ENCODE measurements at regions not wholly inside any gene's neighbourhood (a gene's known extent, or its start where the extent isn't known, plus 50 kb on each side); places are given as distances from the start of the nearest gene placed in this dataset.

DNA sequence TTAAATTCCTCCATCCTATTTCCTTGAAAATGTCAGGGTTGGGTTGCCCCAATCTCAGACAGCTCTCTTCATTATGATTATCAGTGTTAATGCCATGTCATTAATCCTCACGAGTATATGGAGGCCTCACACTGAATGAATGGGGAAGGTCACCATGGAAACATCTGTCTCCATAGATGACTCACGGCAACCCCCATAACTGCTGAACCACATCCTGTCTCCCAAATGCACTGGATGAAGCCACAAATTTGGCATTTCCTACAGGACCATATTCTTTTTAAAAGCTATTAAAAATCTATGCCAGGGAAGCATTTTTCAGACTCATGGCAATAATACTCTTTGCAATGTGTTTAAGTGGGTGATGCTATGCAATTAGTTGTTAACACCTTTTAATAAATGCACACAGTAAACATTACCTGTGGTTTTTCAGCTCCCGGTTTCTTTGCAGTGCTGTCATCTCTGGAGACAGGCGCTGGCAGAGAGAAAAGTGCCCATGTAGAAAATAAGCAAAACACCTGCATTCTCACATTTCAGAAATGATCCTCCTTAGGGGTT, 80.1 kb upstream of the PTPRK start:
- Histone ChIP-seq H3K4me3 (ENCODE audit: severe bottlenecking) (no peak overlapping the region), H3K9me3 (ENCODE audit: severe bottlenecking) (no peaks in the 10 kb centered on the region), H3K4me1 (ENCODE audit: insufficient read depth, poor library complexity, severe bottlenecking) (peaks cover 62% of the 10 kb centered on the region), H3K27ac (ENCODE audit: poor library complexity, severe bottlenecking) (peak overlapping the region; percentile 97), H3K27me3 (ENCODE audit: insufficient read depth, poor library complexity, severe bottlenecking) (no peaks in the 10 kb centered on the region), H3K36me3 (ENCODE audit: low read depth) (no peaks in the 10 kb centered on the region)
- peak; percentile 72 for DNase-seq (ENCODE audit: low spot score)
- peak; percentile 67 for ATAC-seq (ENCODE audit: low read depth)
- TF ChIP-seq, protein P1, sequence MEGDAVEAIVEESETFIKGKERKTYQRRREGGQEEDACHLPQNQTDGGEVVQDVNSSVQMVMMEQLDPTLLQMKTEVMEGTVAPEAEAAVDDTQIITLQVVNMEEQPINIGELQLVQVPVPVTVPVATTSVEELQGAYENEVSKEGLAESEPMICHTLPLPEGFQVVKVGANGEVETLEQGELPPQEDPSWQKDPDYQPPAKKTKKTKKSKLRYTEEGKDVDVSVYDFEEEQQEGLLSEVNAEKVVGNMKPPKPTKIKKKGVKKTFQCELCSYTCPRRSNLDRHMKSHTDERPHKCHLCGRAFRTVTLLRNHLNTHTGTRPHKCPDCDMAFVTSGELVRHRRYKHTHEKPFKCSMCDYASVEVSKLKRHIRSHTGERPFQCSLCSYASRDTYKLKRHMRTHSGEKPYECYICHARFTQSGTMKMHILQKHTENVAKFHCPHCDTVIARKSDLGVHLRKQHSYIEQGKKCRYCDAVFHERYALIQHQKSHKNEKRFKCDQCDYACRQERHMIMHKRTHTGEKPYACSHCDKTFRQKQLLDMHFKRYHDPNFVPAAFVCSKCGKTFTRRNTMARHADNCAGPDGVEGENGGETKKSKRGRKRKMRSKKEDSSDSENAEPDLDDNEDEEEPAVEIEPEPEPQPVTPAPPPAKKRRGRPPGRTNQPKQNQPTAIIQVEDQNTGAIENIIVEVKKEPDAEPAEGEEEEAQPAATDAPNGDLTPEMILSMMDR (IDR thresholded peaks at IDR 0.05; ENCODE audit: poor library complexity, severe bottlenecking) = no peak

DNA sequence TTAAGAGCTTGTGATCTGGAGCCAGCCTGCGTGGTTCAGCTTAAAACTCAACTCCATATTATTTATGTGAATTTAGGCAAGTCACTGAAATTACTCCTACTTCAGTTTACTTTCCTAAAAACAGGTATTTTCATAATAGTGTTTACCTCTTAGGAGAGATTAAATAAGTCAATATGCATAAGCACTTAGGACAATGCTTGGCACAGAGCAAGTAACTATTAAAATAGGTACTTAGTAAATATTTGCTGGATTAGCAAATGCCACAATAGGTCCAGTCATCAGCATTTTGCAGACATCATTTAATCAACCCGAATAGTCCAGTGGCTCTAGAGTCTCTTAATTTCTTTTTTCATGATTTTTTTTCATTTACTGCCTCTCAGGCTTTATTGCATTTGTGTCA, 78.6 kb upstream of the PTPRK start:
- ATAC-seq (ENCODE audit: low read depth) = peak; percentile 2; the same call in 1 of the 3 replicates
- Histone ChIP-seq H3K27me3 (ENCODE audit: insufficient read depth, poor library complexity, severe bottlenecking) (no peaks in the 10 kb centered on the region), H3K4me3 (ENCODE audit: severe bottlenecking) (no peak overlapping the region), H3K9me3 (ENCODE audit: severe bottlenecking) (no peaks in the 10 kb centered on the region), H3K36me3 (ENCODE audit: low read depth) (no peaks in the 10 kb centered on the region), H3K4me1 (ENCODE audit: insufficient read depth, poor library complexity, severe bottlenecking) (peaks cover 56% of the 10 kb centered on the region), H3K27ac (ENCODE audit: poor library complexity, severe bottlenecking) (peak overlapping the region; percentile 97)
- no peak for DNase-seq (ENCODE audit: low spot score)
- TF ChIP-seq, protein P1 (IDR thresholded peaks at IDR 0.05; ENCODE audit: poor library complexity, severe bottlenecking) = no peak

DNA sequence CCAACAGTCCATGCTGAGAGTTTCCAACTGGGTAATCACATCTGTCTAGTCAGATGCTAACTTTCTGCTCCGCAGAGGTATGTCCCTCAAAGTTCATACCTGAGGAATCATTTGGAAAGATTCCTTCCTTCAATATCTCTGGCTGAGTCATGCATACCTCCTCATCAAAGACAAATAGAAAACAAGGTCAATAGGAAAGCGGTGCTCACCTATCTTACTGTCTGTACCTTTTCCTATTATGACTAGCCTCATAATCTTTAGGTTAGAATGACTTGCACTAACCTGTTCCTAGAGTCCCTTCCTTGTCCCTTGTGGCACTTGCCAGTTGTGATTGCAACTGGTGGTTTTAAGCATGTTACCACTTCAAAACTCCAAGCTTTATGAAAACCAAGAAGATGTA, 78.2 kb upstream of the PTPRK start:
- TF ChIP-seq, protein P1 (IDR thresholded peaks at IDR 0.05; ENCODE audit: poor library complexity, severe bottlenecking) = no peak
- peak; percentile 89 for ATAC-seq (ENCODE audit: low read depth)

DNA sequence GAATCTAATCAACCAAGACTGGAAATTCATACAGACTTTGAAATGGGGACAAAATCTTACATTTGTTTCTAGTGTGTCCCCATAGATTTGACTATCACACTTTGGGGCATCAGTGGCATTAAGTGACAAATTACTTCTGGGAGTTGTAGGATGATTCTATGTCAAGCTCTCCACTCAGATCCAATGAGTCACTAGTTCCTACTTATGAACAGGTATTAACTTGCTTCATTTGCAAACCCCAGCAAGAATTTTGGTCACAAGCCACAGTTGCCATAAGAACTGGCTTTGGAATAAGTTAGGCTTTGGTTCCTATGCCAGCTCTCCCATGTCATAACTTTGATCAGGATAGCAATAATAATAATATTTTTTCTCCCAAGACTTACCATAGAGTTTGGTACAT, 77.6 kb upstream of the PTPRK start:
- Histone ChIP-seq H3K4me3 (ENCODE audit: severe bottlenecking) (no peak overlapping the region), H3K4me1 (ENCODE audit: insufficient read depth, poor library complexity, severe bottlenecking) (peaks cover 56% of the 10 kb centered on the region), H3K27me3 (ENCODE audit: insufficient read depth, poor library complexity, severe bottlenecking) (no peaks in the 10 kb centered on the region), H3K36me3 (ENCODE audit: low read depth) (no peaks in the 10 kb centered on the region), H3K27ac (ENCODE audit: poor library complexity, severe bottlenecking) (peak overlapping the region; percentile 97), H3K9me3 (ENCODE audit: severe bottlenecking) (no peaks in the 10 kb centered on the region)
- no peak for DNase-seq (ENCODE audit: low spot score)
- TF ChIP-seq, protein P1 (IDR thresholded peaks at IDR 0.05; ENCODE audit: poor library complexity, severe bottlenecking) = no peak
- peak; percentile 40 for ATAC-seq (ENCODE audit: low read depth)

More for the DNA sequence above, 78.2 kb upstream of the PTPRK start:
- no peak overlapping the region for H3K4me3 ChIP-seq (ENCODE audit: severe bottlenecking)
- no peaks in the 10 kb centered on the region for H3K9me3 ChIP-seq (ENCODE audit: severe bottlenecking)
- DNase-seq (ENCODE audit: low spot score) = no peak
- H3K4me1 ChIP-seq (ENCODE audit: insufficient read depth, poor library complexity, severe bottlenecking) = peaks cover 56% of the 10 kb centered on the region
- peak overlapping the region; percentile 97 for H3K27ac ChIP-seq (ENCODE audit: poor library complexity, severe bottlenecking)
- H3K36me3 ChIP-seq (ENCODE audit: low read depth) = no peaks in the 10 kb centered on the region
- no peaks in the 10 kb centered on the region for H3K27me3 ChIP-seq (ENCODE audit: insufficient read depth, poor library complexity, severe bottlenecking)

DNA sequence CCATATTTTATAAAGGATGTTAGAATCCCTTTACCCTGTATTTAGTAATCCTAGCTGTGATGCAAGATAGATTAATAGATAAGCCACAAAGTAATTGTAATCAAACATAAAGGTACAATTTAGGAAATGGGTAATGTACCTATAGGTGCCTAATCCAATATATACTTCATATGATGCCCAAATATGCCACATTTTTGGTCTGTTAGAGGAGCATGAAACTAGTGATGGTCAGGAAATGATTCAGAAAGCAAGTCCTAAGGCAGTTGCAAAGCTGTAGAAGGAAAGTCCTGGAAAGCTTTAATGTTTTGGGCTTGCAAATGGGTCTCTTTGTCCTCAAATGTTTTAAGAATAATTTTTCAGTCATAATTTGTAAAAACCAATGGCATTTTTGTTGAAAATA, 76.6 kb upstream of the PTPRK start:
- H3K4me3 ChIP-seq (ENCODE audit: severe bottlenecking) = no peak overlapping the region
- ATAC-seq (ENCODE audit: low read depth) = no peak
- TF ChIP-seq, protein P1 (IDR thresholded peaks at IDR 0.05; ENCODE audit: poor library complexity, severe bottlenecking) = no peak
- H3K27ac ChIP-seq (ENCODE audit: poor library complexity, severe bottlenecking) = peak overlapping the region; percentile 97
- no peaks in the 10 kb centered on the region for H3K27me3 ChIP-seq (ENCODE audit: insufficient read depth, poor library complexity, severe bottlenecking)
- DNase-seq (ENCODE audit: low spot score) = no peak
- H3K36me3 ChIP-seq (ENCODE audit: low read depth) = no peaks in the 10 kb centered on the region
- H3K4me1 ChIP-seq (ENCODE audit: insufficient read depth, poor library complexity, severe bottlenecking) = peaks cover 56% of the 10 kb centered on the region
- H3K9me3 ChIP-seq (ENCODE audit: severe bottlenecking) = no peaks in the 10 kb centered on the region

All from RWPE2 (cell line).